GM23338 (cell line): ENCODE measurements at regions not wholly inside any gene's neighbourhood (a gene's known extent, or its start where the extent isn't known, plus 50 kb on each side); places are given as distances from the start of the nearest gene placed in this dataset.

ENCODE experiments used
- ATAC-seq: fragments of 200-7000 bp; cut with Tn5 transposase; 3 replicates; pipeline ENCODE4 v1.9.1; 2020
- DNase-seq: peaks from one replicate; pipeline ENCODE4 v3.0.0-alpha.2; 2015; ENCODE audit warnings: low spot score
- H2AFZ ChIP-seq: fragments of 200-600 bp; sonication (generic); 2 replicates; pipeline ENCODE4 v1.8.0; 2016; ENCODE audit warnings: antibody characterized with exemption, mild to moderate bottlenecking, moderate library complexity
- H3F3A ChIP-seq: fragments of 200-600 bp; sonication (generic); replicated peaks from 2 replicates; pipeline ENCODE4 v1.8.0; 2017; ENCODE audit warnings: antibody characterized with exemption, mixed run types, low read depth
- H3K27ac ChIP-seq: fragments of 200-600 bp; sonication (generic); 2 replicates; pipeline ENCODE4 v1.6.1; 2016; ENCODE audit warnings: low read depth
- H3K27me3 ChIP-seq: fragments of 200-600 bp; sonication (generic); 2 replicates; pipeline ENCODE4 v1.8.0; 2016; ENCODE audit warnings: mild to moderate bottlenecking, mixed run types, moderate library complexity; ENCODE audit not compliant: insufficient read depth
- H3K36me3 ChIP-seq: fragments of 200-600 bp; sonication (generic); 2 replicates; pipeline ENCODE4 v1.8.0; 2016; ENCODE audit warnings: mild to moderate bottlenecking; ENCODE audit not compliant: insufficient read depth
- H3K4me1 ChIP-seq: fragments of 200-600 bp; sonication (generic); 2 replicates; pipeline ENCODE4 v1.8.0; 2016; ENCODE audit warnings: mild to moderate bottlenecking, moderate library complexity; ENCODE audit not compliant: insufficient read depth
- H3K4me2 ChIP-seq: fragments of 200-600 bp; sonication (generic); 2 replicates; pipeline ENCODE4 v1.7.1; 2017; ENCODE audit warnings: mixed run types
- H3K4me3 ChIP-seq: fragments of 200-600 bp; sonication (generic); 2 replicates; pipeline ENCODE4 v1.6.1; 2016; ENCODE audit warnings: mixed run types
- H3K79me2 ChIP-seq: fragments of 200-600 bp; sonication (generic); replicated peaks from 2 replicates; pipeline ENCODE4 v1.8.0; 2017; ENCODE audit warnings: mild to moderate bottlenecking; ENCODE audit not compliant: insufficient read depth
- H3K9me2 ChIP-seq: fragments of 200-600 bp; sonication (generic); 2 replicates; pipeline ENCODE4 v1.8.0; 2017; ENCODE audit not compliant: insufficient read depth
- H4K20me1 ChIP-seq: fragments of 200-600 bp; sonication (generic); replicated peaks from 2 replicates; pipeline ENCODE4 v1.8.0; 2017; ENCODE audit warnings: mild to moderate bottlenecking; ENCODE audit not compliant: insufficient read depth
- H3K27ac Mint-ChIP-seq: 2 replicates; pipeline ENCODE4 v1.8.0; 2020; ENCODE audit warnings: inconsistent platforms, mild to moderate bottlenecking, moderate library complexity, mixed read lengths
- H3K27me3 Mint-ChIP-seq: 3 replicates; pipeline ENCODE4 v1.8.0; 2022; ENCODE audit warnings: low read depth, mild to moderate bottlenecking, moderate library complexity, mixed read lengths, inconsistent platforms; ENCODE audit not compliant: insufficient read depth, poor library complexity
- H3K36me3 Mint-ChIP-seq: 3 replicates; pipeline ENCODE4 v1.8.0; 2021; ENCODE audit warnings: low read depth, mild to moderate bottlenecking, inconsistent platforms, moderate library complexity, mixed read lengths
- H3K4me1 Mint-ChIP-seq: 3 replicates; pipeline ENCODE4 v1.8.0; 2020; ENCODE audit warnings: mild to moderate bottlenecking, inconsistent platforms, mixed read lengths
- H3K4me3 Mint-ChIP-seq: 3 replicates; pipeline ENCODE4 v1.8.0; 2021; ENCODE audit warnings: moderate library complexity, mild to moderate bottlenecking, inconsistent platforms, mixed read lengths
- H3K9me3 Mint-ChIP-seq: 3 replicates; pipeline ENCODE4 v1.8.0; 2020; ENCODE audit warnings: moderate library complexity, mild to moderate bottlenecking, inconsistent platforms, mixed read lengths
- CREB1 ChIP-seq: fragments of 250-450 bp; sonication (Bioruptor Pico); IDR thresholded peaks from 2 replicates; pipeline ENCODE4 v1.5.0; 2020; ENCODE audit warnings: low read depth, mild to moderate bottlenecking, moderate library complexity
- CTCF ChIP-seq, 2 experiments: fragments of 200-600 bp in 1 of 2; sonication (generic) in 1 of 2; conservative IDR thresholded peaks; 2 replicates each; pipeline versions ENCODE4 v1.5.1 to v1.6.1; 2016 to 2017; ENCODE audit warnings: antibody characterized with exemption in 2 of 2, low read depth in 2 of 2, mild to moderate bottlenecking in 2 of 2, moderate library complexity in 1 of 2
- EZH2 ChIP-seq: fragments of 200-600 bp; sonication (generic); IDR thresholded peaks from one replicate; pipeline ENCODE4 v1.8.0; 2017; ENCODE audit warnings: antibody characterized with exemption, mild to moderate bottlenecking, low read depth; ENCODE audit not compliant: unreplicated experiment
- JUNB ChIP-seq: IDR thresholded peaks from one replicate; pipeline ENCODE4 v1.6.1; 2016; ENCODE audit warnings: antibody characterized with exemption; ENCODE audit not compliant: unreplicated experiment
- NANOG ChIP-seq: IDR thresholded peaks from 2 replicates; pipeline ENCODE4 v1.6.1; 2016; ENCODE audit warnings: antibody characterized with exemption, borderline replicate concordance
- POLR2AphosphoS5 ChIP-seq: IDR thresholded peaks from 2 replicates; pipeline ENCODE4 v1.6.1; 2016; ENCODE audit warnings: antibody characterized with exemption, low read depth
- ZNF114 ChIP-seq: fragments of 250-450 bp; sonication (Bioruptor Pico); IDR thresholded peaks from 2 replicates; pipeline ENCODE4 v1.5.0; 2020; ENCODE audit warnings: mild to moderate bottlenecking, moderate library complexity
- ZNF331 ChIP-seq: fragments of 250-450 bp; sonication (Bioruptor Pico); IDR thresholded peaks from 2 replicates; pipeline ENCODE4 v1.5.0; 2020; ENCODE audit warnings: low read depth, mild to moderate bottlenecking, moderate library complexity
- ZNF462 ChIP-seq: fragments of 250-450 bp; sonication (Bioruptor Pico); IDR thresholded peaks from 2 replicates; pipeline ENCODE4 v1.5.0; 2020; ENCODE audit warnings: mild to moderate bottlenecking, moderate library complexity

GRCh38 chr4:117893207-117893606 lies 141.1 kb upstream of the NDST3 start:
- ATAC-seq (no peak), DNase-seq (no peak)
- no peaks in the 10 kb centered on the region for H3K9me3 Mint-ChIP-seq
- H3F3A ChIP-seq: no peaks in the 10 kb centered on the region
- no peak overlapping the region for H3K4me2 ChIP-seq
- no peak overlapping the region for H3K27ac Mint-ChIP-seq
- no peaks in the 10 kb centered on the region for H3K27me3 ChIP-seq
- no peaks in the 10 kb centered on the region for H3K27me3 Mint-ChIP-seq
- no peak overlapping the region for H2AFZ ChIP-seq
- TF ChIP-seq CREB1 (no peak), JUNB (no peak), CTCF (conservative IDR thresholded peaks at IDR 0.05; ENCODE audit: low read depth in 2 of 2) (no peak), POLR2AphosphoS5 (no peak), ZNF331 (CRISPR knock-in tag) (no peak), ZNF462 (CRISPR knock-in tag) (no peak), ZNF114 (CRISPR knock-in tag) (no peak), EZH2 (no peak), NANOG (no peak)
- no peak overlapping the region for H3K27ac ChIP-seq
- no peaks in the 10 kb centered on the region for H3K36me3 ChIP-seq
- H4K20me1 ChIP-seq: no peaks in the 10 kb centered on the region
- H3K36me3 Mint-ChIP-seq: no peaks in the 10 kb centered on the region
- no peaks in the 10 kb centered on the region for H3K79me2 ChIP-seq
- peaks cover 6% of the 10 kb centered on the region; the same call in 1 of the 2 replicates for H3K4me1 ChIP-seq
- peaks cover 15% of the 10 kb centered on the region for H3K4me1 Mint-ChIP-seq
- H3K4me3 ChIP-seq: no peak overlapping the region
- no peak overlapping the region for H3K4me3 Mint-ChIP-seq
- no peaks in the 10 kb centered on the region for H3K9me2 ChIP-seq
